ENCODE measurements at regions not wholly inside any gene's neighbourhood (a gene's known extent, or its start where the extent isn't known, plus 50 kb on each side); places are given as distances from the start of the nearest gene placed in this dataset.

DNA sequence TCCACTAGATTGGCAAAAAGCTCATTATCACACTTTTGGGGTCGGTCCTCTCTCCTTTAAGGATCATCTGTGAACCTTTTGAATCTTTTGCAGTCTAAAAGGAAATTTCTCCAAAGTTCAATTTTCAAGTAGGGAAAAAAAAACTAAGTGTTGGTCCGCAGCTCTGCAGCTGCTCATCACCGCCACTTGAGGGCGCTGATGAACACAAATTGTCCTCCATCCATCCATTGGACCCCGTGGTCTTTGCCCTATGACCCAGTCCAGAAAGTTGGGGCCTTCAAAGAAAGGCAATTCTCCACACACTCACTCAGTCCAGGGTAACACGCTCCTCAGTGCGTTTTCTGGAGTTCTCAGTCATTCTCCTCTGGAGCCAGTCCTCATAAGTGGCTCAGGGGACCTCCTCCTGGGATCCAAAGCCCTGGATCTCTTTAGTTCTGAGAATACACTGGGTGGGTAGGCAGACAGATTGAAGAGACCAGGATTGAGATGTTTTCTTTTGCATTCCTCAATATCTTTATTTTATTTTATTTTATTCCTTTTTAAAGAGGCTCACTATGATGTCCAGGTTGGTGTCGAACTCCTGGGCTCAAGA, 63.6 kb upstream of the SLC28A3 start:
- no peak overlapping the region for H3K4me3 ChIP-seq (ENCODE audit: low read depth, low read length)
- TF ChIP-seq, protein P1, sequence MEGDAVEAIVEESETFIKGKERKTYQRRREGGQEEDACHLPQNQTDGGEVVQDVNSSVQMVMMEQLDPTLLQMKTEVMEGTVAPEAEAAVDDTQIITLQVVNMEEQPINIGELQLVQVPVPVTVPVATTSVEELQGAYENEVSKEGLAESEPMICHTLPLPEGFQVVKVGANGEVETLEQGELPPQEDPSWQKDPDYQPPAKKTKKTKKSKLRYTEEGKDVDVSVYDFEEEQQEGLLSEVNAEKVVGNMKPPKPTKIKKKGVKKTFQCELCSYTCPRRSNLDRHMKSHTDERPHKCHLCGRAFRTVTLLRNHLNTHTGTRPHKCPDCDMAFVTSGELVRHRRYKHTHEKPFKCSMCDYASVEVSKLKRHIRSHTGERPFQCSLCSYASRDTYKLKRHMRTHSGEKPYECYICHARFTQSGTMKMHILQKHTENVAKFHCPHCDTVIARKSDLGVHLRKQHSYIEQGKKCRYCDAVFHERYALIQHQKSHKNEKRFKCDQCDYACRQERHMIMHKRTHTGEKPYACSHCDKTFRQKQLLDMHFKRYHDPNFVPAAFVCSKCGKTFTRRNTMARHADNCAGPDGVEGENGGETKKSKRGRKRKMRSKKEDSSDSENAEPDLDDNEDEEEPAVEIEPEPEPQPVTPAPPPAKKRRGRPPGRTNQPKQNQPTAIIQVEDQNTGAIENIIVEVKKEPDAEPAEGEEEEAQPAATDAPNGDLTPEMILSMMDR (IDR thresholded peaks at IDR 0.05; ENCODE audit: control insufficient read depth, extremely low read depth, insufficient read depth) = peak; percentile 71
- no peak for DNase-seq (ENCODE audit: low read depth)

DNA sequence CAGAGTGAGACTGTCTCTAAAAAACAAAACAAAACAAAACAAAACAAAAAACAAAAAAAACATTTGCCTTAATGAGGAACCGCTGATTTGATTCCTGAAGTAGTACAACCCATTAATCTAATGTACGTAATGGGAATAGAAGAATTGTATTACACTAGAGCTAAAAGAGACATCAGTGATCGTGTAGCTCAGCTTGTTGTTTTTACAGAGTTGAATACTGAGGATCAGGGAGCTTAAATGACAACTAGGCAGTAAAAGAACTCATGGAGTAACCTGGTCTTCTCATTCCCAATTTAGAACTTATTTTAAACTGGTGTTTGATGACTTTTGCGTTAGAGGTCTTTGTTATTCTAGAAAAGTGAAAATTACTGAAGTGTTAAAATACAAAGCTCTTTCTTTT, 65.1 kb upstream of the SLC28A3 start:
- no peak overlapping the region for H3K4me3 ChIP-seq (ENCODE audit: low read depth, low read length)
- TF ChIP-seq, protein P1 (IDR thresholded peaks at IDR 0.05; ENCODE audit: control insufficient read depth, extremely low read depth, insufficient read depth) = no peak
- DNase-seq (ENCODE audit: low read depth) = no peak

DNA sequence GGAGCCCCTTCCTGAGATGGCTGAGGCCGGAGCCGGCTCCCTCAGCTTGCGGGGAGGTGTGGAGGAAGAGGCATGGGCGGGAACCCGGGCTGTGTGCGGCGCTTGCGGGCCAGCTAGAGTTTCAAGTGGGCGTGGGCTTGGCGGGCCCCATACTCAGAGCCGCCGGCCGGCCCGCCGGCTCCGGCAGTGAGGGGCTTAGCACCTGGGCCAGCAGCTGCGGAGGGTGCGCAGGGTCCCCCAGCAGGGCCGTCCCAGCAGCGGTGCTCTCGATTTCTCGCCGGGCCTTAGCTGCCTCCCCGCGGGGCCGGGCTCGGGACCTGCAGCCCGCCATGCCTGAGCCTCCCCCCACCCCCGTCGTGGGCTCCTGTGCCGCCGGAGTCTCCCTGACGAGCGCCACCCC, 67.9 kb upstream of the SLC28A3 start:
- DNase-seq (ENCODE audit: low read depth) = no peak
- H3K4me3 ChIP-seq (ENCODE audit: low read depth, low read length) = no peak overlapping the region
- TF ChIP-seq, protein P1 (IDR thresholded peaks at IDR 0.05; ENCODE audit: control insufficient read depth, extremely low read depth, insufficient read depth) = no peak

DNA sequence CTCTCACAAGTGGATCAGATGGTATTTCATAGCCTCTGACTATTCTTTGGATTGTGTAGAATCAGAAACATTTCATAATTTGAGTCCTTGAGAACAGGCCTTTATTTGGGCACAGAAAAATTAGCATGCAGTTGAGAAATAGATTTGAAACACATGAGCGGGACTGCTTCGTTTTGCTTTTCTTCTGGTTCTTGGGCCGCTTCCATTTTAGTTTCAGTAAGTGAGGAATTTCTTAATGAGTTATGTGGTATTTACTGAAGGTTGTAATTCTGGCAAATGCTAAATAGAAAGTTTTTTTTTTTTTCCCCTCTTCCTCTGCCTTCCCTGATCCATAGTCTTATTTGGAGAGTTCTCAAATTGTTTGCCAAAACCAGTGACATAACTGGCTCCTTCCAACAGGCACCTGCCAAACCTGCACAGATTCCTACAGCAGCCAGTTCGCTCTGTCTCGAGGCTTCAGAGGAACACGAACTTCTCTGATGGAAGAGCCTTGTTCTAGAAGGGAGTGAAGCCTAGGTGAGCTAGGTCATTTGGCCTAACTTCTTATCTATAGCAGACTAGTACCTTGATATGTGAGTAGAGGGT, 71.2 kb upstream of the SLC28A3 start:
- H3K4me3 ChIP-seq (ENCODE audit: low read depth, low read length) = no peak overlapping the region
- TF ChIP-seq, protein P1 (IDR thresholded peaks at IDR 0.05; ENCODE audit: control insufficient read depth, extremely low read depth, insufficient read depth) = no peak
- DNase-seq (ENCODE audit: low read depth) = peak; percentile 37

DNA sequence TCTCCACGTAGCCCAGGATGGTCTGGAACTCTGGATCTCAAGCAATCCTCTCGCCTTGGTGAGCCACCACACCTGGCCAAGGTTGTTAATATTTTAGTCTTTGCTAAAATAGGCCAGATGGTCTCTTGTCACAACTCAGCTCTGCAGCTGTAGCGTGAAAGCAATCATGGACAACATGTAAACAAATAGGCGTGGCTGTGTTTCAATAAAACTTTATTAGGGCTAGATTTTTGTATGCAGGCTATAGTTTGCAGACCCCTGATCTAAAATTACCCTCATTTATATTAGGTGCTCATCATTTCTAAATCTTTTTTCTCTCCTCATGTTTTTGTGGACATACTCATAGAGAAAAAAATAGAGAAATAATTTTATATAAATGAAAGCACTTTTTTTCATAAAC, 72.1 kb upstream of the SLC28A3 start:
- TF ChIP-seq, protein P1 (IDR thresholded peaks at IDR 0.05; ENCODE audit: control insufficient read depth, extremely low read depth, insufficient read depth) = no peak
- no peak overlapping the region for H3K4me3 ChIP-seq (ENCODE audit: low read depth, low read length)
- no peak for DNase-seq (ENCODE audit: low read depth)

DNA sequence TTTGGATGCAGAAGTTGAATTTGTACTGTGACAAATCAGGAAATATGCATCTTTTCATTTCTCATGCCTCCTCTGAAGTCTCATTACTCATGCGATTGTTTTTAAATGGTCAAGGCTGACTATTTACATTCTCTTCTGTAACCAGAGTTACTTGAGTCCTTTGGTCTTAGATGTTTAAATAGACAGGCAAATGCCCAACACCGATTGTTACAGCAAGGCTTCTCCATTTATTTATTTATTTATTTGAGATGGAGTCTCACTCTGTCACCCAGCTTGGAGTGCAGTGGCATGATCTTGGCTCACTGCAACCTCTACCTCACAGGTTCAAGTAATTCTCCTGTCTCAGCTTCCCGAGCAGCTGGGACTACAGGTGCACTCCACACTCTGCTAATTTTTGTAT, 72.7 kb upstream of the SLC28A3 start:
- no peak overlapping the region for H3K4me3 ChIP-seq (ENCODE audit: low read depth, low read length)
- no peak for DNase-seq (ENCODE audit: low read depth)
- TF ChIP-seq, protein P1 (IDR thresholded peaks at IDR 0.05; ENCODE audit: control insufficient read depth, extremely low read depth, insufficient read depth) = no peak
